ENCODE measurements at regions not wholly inside any gene's neighbourhood (a gene's known extent, or its start where the extent isn't known, plus 50 kb on each side); places are given as distances from the start of the nearest gene placed in this dataset.

GRCh38 chr10:44234483-44234875, 150.4 kb downstream of the CXCL12 start:
- Histone ChIP-seq H3K9me3 (ENCODE audit: insufficient read depth, low read depth, low read length) (no peaks in the 10 kb centered on the region; the same call in 1 of the 2 replicates), H3F3A (ENCODE audit: low read depth) (no peaks in the 10 kb centered on the region), H3K4me3 (ENCODE audit: low read length, poor library complexity, severe bottlenecking) (no peak overlapping the region), H3K4me2 (ENCODE audit: low read depth, low read length, poor library complexity, severe bottlenecking) (no peak overlapping the region), H3K36me3 (ENCODE audit: insufficient read depth, low read length) (no peaks in the 10 kb centered on the region), H2AFZ (ENCODE audit: low read length) (no peak overlapping the region), H3K27me3 (ENCODE audit: insufficient read depth, low read length, poor library complexity, severe bottlenecking) (no peaks in the 10 kb centered on the region), H4K20me1 (ENCODE audit: insufficient read depth, low read length, poor library complexity, severe bottlenecking) (no peaks in the 10 kb centered on the region), H3K79me2 (ENCODE audit: insufficient read depth, low read length) (no peaks in the 10 kb centered on the region), H3K9ac (ENCODE audit: low read depth, low read length, poor library complexity, severe bottlenecking) (no peak overlapping the region), H3K4me1 (ENCODE audit: insufficient read depth, low read length, poor library complexity, severe bottlenecking) (no peaks in the 10 kb centered on the region), H3K9me2 (replicated peaks; ENCODE audit: low read depth, low read length) (no peaks in the 10 kb centered on the region)
- TF ChIP-seq EZH2phosphoT487 (IDR thresholded peaks at IDR 0.05; ENCODE audit: borderline replicate concordance): no peak
- TF ChIP-seq, protein P1, sequence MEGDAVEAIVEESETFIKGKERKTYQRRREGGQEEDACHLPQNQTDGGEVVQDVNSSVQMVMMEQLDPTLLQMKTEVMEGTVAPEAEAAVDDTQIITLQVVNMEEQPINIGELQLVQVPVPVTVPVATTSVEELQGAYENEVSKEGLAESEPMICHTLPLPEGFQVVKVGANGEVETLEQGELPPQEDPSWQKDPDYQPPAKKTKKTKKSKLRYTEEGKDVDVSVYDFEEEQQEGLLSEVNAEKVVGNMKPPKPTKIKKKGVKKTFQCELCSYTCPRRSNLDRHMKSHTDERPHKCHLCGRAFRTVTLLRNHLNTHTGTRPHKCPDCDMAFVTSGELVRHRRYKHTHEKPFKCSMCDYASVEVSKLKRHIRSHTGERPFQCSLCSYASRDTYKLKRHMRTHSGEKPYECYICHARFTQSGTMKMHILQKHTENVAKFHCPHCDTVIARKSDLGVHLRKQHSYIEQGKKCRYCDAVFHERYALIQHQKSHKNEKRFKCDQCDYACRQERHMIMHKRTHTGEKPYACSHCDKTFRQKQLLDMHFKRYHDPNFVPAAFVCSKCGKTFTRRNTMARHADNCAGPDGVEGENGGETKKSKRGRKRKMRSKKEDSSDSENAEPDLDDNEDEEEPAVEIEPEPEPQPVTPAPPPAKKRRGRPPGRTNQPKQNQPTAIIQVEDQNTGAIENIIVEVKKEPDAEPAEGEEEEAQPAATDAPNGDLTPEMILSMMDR (conservative IDR thresholded peaks at IDR 0.05; ENCODE audit: low read length): no peak

GRCh38 chr10:44233561-44234482, 151.1 kb downstream of the CXCL12 start:
- H3K9me3 ChIP-seq (ENCODE audit: insufficient read depth, low read depth, low read length): no peaks in the 10 kb centered on the region; the same call in 1 of the 2 replicates
- no peaks in the 10 kb centered on the region for H3K9me2 ChIP-seq (replicated peaks; ENCODE audit: low read depth, low read length)
- H3K9ac ChIP-seq (ENCODE audit: low read depth, low read length, poor library complexity, severe bottlenecking): no peak overlapping the region
- no peaks in the 10 kb centered on the region for H3K4me1 ChIP-seq (ENCODE audit: insufficient read depth, low read length, poor library complexity, severe bottlenecking)
- H2AFZ ChIP-seq (ENCODE audit: low read length): no peak overlapping the region
- H3K36me3 ChIP-seq (ENCODE audit: insufficient read depth, low read length): no peaks in the 10 kb centered on the region
- no peaks in the 10 kb centered on the region for H3K27me3 ChIP-seq (ENCODE audit: insufficient read depth, low read length, poor library complexity, severe bottlenecking)
- H3K4me2 ChIP-seq (ENCODE audit: low read depth, low read length, poor library complexity, severe bottlenecking): no peak overlapping the region
- H3K79me2 ChIP-seq (ENCODE audit: insufficient read depth, low read length): no peaks in the 10 kb centered on the region
- H4K20me1 ChIP-seq (ENCODE audit: insufficient read depth, low read length, poor library complexity, severe bottlenecking): no peaks in the 10 kb centered on the region
- no peak for TF ChIP-seq EZH2phosphoT487 (IDR thresholded peaks at IDR 0.05; ENCODE audit: borderline replicate concordance)
- TF ChIP-seq, protein P1 (conservative IDR thresholded peaks at IDR 0.05; ENCODE audit: low read length): no peak
- no peaks in the 10 kb centered on the region for H3F3A ChIP-seq (ENCODE audit: low read depth)
- no peak overlapping the region for H3K4me3 ChIP-seq (ENCODE audit: low read length, poor library complexity, severe bottlenecking)

- Histone ChIP-seq H3K9me2 (replicated peaks; ENCODE audit: low read depth, low read length) (0 out of 2 replicates have a peak, but pooled peaks cover 4% of the 10 kb centered on the region), H3K9ac (ENCODE audit: low read depth, low read length, poor library complexity, severe bottlenecking) (no peak overlapping the region), H3K27me3 (ENCODE audit: insufficient read depth, low read length, poor library complexity, severe bottlenecking) (no peaks in the 10 kb centered on the region), H3K79me2 (ENCODE audit: insufficient read depth, low read length) (no peaks in the 10 kb centered on the region), H3K4me2 (ENCODE audit: low read depth, low read length, poor library complexity, severe bottlenecking) (no peak overlapping the region), H3K9me3 (ENCODE audit: insufficient read depth, low read depth, low read length) (0 out of 2 replicates have a peak, but pooled peaks cover 14% of the 10 kb centered on the region), H3K36me3 (ENCODE audit: insufficient read depth, low read length) (no peaks in the 10 kb centered on the region), H2AFZ (ENCODE audit: low read length) (no peak overlapping the region), H4K20me1 (ENCODE audit: insufficient read depth, low read length, poor library complexity, severe bottlenecking) (no peaks in the 10 kb centered on the region), H3K4me1 (ENCODE audit: insufficient read depth, low read length, poor library complexity, severe bottlenecking) (no peaks in the 10 kb centered on the region), H3F3A (ENCODE audit: low read depth) (no peaks in the 10 kb centered on the region), H3K4me3 (ENCODE audit: low read length, poor library complexity, severe bottlenecking) (no peak overlapping the region)
- TF ChIP-seq, protein P1 (conservative IDR thresholded peaks at IDR 0.05; ENCODE audit: low read length): no peak
- no peak for TF ChIP-seq EZH2phosphoT487 (IDR thresholded peaks at IDR 0.05; ENCODE audit: borderline replicate concordance)
These were observed 167.6 kb downstream of the CXCL12 start for GRCh38 chr10:44217274-44217820.
